Uterus (tissue), 3 donors: ENCODE measurements at regions not wholly inside any gene's neighbourhood (a gene's known extent, or its start where the extent isn't known, plus 50 kb on each side); places are given as distances from the start of the nearest gene placed in this dataset.
"Not testable (repeated sequence)": the region's sequence is repeated elsewhere in the genome, so short reads cannot be mapped to it uniquely, and the experiment has no call there.

Experiments used
- DNase-seq, 2 donors: peaks; one replicate each; pipeline ENCODE4 v3.0.0-alpha.2; 2019 to 2020
- H3K27ac ChIP-seq, 2 donors: fragments of 200-600 bp; sonication (generic); 1 replicate in 1 of 2; 2 replicates in 1 of 2; pipeline ENCODE4 v1.5.1; 2016 to 2018
- H3K27me3 ChIP-seq, 2 donors: fragments of 200-600 bp; sonication (generic); one replicate each; pipeline ENCODE4 v1.5.1; 2018 to 2019; ENCODE audit warnings: control low read depth in 1 of 2
- H3K36me3 ChIP-seq, 2 donors: fragments of 200-600 bp; sonication (generic); one replicate each; pipeline ENCODE4 v1.5.1; 2019; ENCODE audit warnings: control low read depth in 1 of 2
- H3K4me1 ChIP-seq, 2 donors: fragments of 200-600 bp; sonication (generic); one replicate each; pipeline ENCODE4 v1.5.1; 2018 to 2019; ENCODE audit warnings: control low read depth in 1 of 2
- H3K4me3 ChIP-seq, 2 donors: fragments of 200-600 bp; sonication (generic); 1 replicate in 1 of 2; 2 replicates in 1 of 2; pipeline ENCODE4 v1.5.1; 2018 to 2019; ENCODE audit warnings: mild to moderate bottlenecking in 1 of 2
- H3K9me3 ChIP-seq, 2 donors: fragments of 200-600 bp; sonication (generic); one replicate each; pipeline ENCODE4 v1.5.1; 2019; ENCODE audit warnings: control low read depth in 1 of 2
- CTCF ChIP-seq, 4 experiments: fragments of 200-600 bp in 2 of 4; fragments of 450-650 bp in 2 of 4; sonication (generic) in 2 of 4; IDR thresholded peaks; one replicate each; pipeline ENCODE4 v1.5.1; 2016 to 2019; ENCODE audit warnings: antibody characterized with exemption in 4 of 4, mild to moderate bottlenecking in 2 of 4, moderate library complexity in 1 of 4
- POLR2A ChIP-seq, 2 donors: fragments of 450-650 bp; IDR thresholded peaks; one replicate each; pipeline ENCODE4 v1.6.1; 2016; ENCODE audit warnings: antibody characterized with exemption in 2 of 2, mild to moderate bottlenecking in 1 of 2, moderate library complexity in 1 of 2
- intact Hi-C: fragments of 100-400 bp; cut with DNase I; formaldehyde crosslinking; loops from one replicate; pipeline ENCODE4 v1.15.1; 2023; ENCODE audit warnings: low total_unique reads
- donor health status: DM: yes; HTN: yes; CAD: no.

GRCh38 chr18:1150344-1150743 is 245.7 kb downstream of the ADCYAP1 start:
- H3K4me1 ChIP-seq, result no peaks in the 10 kb centered on the region
- DNase-seq, result no peak
- no peaks in the 10 kb centered on the region for H3K27me3 ChIP-seq
- no peak overlapping the region for H3K27ac ChIP-seq
- intact Hi-C loops, result no loop called here
- no peak for TF ChIP-seq CTCF (IDR thresholded peaks at IDR 0.05)
- TF ChIP-seq POLR2A (IDR thresholded peaks at IDR 0.05), result no peak
- H3K4me3 ChIP-seq, result no peak overlapping the region
- no peaks in the 10 kb centered on the region for H3K36me3 ChIP-seq
- no peaks in the 10 kb centered on the region for H3K9me3 ChIP-seq

GRCh38 chr18:1152958-1153357 is 248.3 kb downstream of the ADCYAP1 start:
- DNase-seq, H3K9me3 ChIP-seq, H3K27me3 ChIP-seq, H3K36me3 ChIP-seq, H3K27ac ChIP-seq, intact Hi-C loops, H3K4me3 ChIP-seq, H3K4me1 ChIP-seq: not testable (repeated sequence)

GRCh38 chr18:1173593-1173992 is 268.9 kb downstream of the ADCYAP1 start:
- H3K4me1 ChIP-seq, result no peaks in the 10 kb centered on the region
- H3K9me3 ChIP-seq, result no peaks in the 10 kb centered on the region
- H3K27ac ChIP-seq, result no peak overlapping the region
- no peak for DNase-seq
- H3K4me3 ChIP-seq, result no peak overlapping the region
- H3K27me3 ChIP-seq, result no peaks in the 10 kb centered on the region
- intact Hi-C loops, result no loop called here
- H3K36me3 ChIP-seq, result no peaks in the 10 kb centered on the region
- TF ChIP-seq CTCF (IDR thresholded peaks at IDR 0.05) (no peak), POLR2A (IDR thresholded peaks at IDR 0.05) (no peak)

GRCh38 chr18:1177232-1177631 is 272.6 kb downstream of the ADCYAP1 start:
- intact Hi-C loops, result no loop called here
- Histone ChIP-seq H3K36me3 (no peaks in the 10 kb centered on the region), H3K27me3 (no peaks in the 10 kb centered on the region), H3K9me3 (no peaks in the 10 kb centered on the region), H3K4me1 (no peaks in the 10 kb centered on the region), H3K27ac (no peak overlapping the region), H3K4me3 (no peak overlapping the region)
- DNase-seq, result no peak
- no peak for TF ChIP-seq POLR2A (IDR thresholded peaks at IDR 0.05)
- TF ChIP-seq CTCF (IDR thresholded peaks at IDR 0.05), result no peak

- H3K27ac ChIP-seq, result no peak overlapping the region
- H3K4me1 ChIP-seq, result no peaks in the 10 kb centered on the region
- no peak for DNase-seq
- H3K27me3 ChIP-seq, result no peaks in the 10 kb centered on the region
- intact Hi-C loops, result no loop called here
- no peak overlapping the region for H3K4me3 ChIP-seq
- H3K36me3 ChIP-seq, result no peaks in the 10 kb centered on the region
- no peak for TF ChIP-seq POLR2A (IDR thresholded peaks at IDR 0.05)
- TF ChIP-seq CTCF (IDR thresholded peaks at IDR 0.05), result no peak
- no peaks in the 10 kb centered on the region for H3K9me3 ChIP-seq
These were observed 286.7 kb downstream of the ADCYAP1 start for GRCh38 chr18:1191341-1191740.

- intact Hi-C loops, result no loop called here
- TF ChIP-seq CTCF (IDR thresholded peaks at IDR 0.05), result no peak
- TF ChIP-seq POLR2A (IDR thresholded peaks at IDR 0.05), result no peak
These were observed 308.5 kb downstream of the ADCYAP1 start for GRCh38 chr18:1213126-1213525.

More at GRCh38 chr18:1213126-1213525, 308.5 kb downstream of the ADCYAP1 start:
- no peaks in the 10 kb centered on the region for H3K27me3 ChIP-seq
- peaks cover 0 to 2% of the 10 kb centered on the region in 2 donors for H3K9me3 ChIP-seq
- H3K4me1 ChIP-seq, result no peaks in the 10 kb centered on the region
- H3K4me3 ChIP-seq, result no peak overlapping the region
- no peak for DNase-seq
- H3K27ac ChIP-seq, result no peak overlapping the region
- H3K36me3 ChIP-seq, result no peaks in the 10 kb centered on the region
